Neural crest cell (in vitro differentiated cells): ENCODE measurements at regions not wholly inside any gene's neighbourhood (a gene's known extent, or its start where the extent isn't known, plus 50 kb on each side); places are given as distances from the start of the nearest gene placed in this dataset.

ENCODE experiments used
- DNase-seq: peaks from one replicate; pipeline ENCODE4 v3.0.0; 2021; ENCODE audit warnings: low read depth, mixed read lengths, low spot score
- H3K27ac Mint-ChIP-seq: one replicate; pipeline ENCODE4 v1.8.0; 2021; ENCODE audit warnings: mild to moderate bottlenecking, mixed read lengths; ENCODE audit not compliant: unreplicated experiment
- H3K27me3 Mint-ChIP-seq: 2 replicates; pipeline ENCODE4 v1.8.0; 2021; ENCODE audit warnings: low read depth, mild to moderate bottlenecking, mixed read lengths
- H3K36me3 Mint-ChIP-seq: 2 replicates; pipeline ENCODE4 v1.8.0; 2021; ENCODE audit warnings: low read depth, mild to moderate bottlenecking, mixed read lengths
- H3K4me1 Mint-ChIP-seq: 2 replicates; pipeline ENCODE4 v1.8.0; 2021; ENCODE audit warnings: mixed read lengths
- H3K4me3 Mint-ChIP-seq: one replicate; pipeline ENCODE4 v1.8.0; 2021; ENCODE audit warnings: mild to moderate bottlenecking, mixed read lengths
- H3K9me3 Mint-ChIP-seq: 2 replicates; pipeline ENCODE4 v1.8.0; 2021; ENCODE audit warnings: mixed read lengths
- CTCF ChIP-seq: fragments of 200-600 bp; sonication (generic); conservative IDR thresholded peaks from 2 replicates; pipeline ENCODE4 v1.5.0; 2021; ENCODE audit warnings: antibody characterized with exemption, mild to moderate bottlenecking

- TF ChIP-seq CTCF, result no peak
- Mint-ChIP-seq H3K4me3 (no peak overlapping the region), H3K27me3 (peaks cover 5% of the 10 kb centered on the region), H3K4me1 (peaks cover 7% of the 10 kb centered on the region), H3K27ac (no peak overlapping the region), H3K9me3 (no peaks in the 10 kb centered on the region), H3K36me3 (no peaks in the 10 kb centered on the region)
- DNase-seq, result no peak
Observed at GRCh38 chr4:10736895-10737294, 52.3 kb upstream of the CLNK start.

- no peak overlapping the region for H3K27ac Mint-ChIP-seq
- H3K4me3 Mint-ChIP-seq, result no peak overlapping the region
- H3K36me3 Mint-ChIP-seq, result no peaks in the 10 kb centered on the region
- H3K4me1 Mint-ChIP-seq, result peaks cover 7% of the 10 kb centered on the region
- peaks cover 6% of the 10 kb centered on the region for H3K27me3 Mint-ChIP-seq
- TF ChIP-seq CTCF, result no peak
- H3K9me3 Mint-ChIP-seq, result no peaks in the 10 kb centered on the region
- no peak for DNase-seq
Observed at GRCh38 chr4:10736266-10736665, 51.7 kb upstream of the CLNK start.

- Mint-ChIP-seq H3K9me3 (no peaks in the 10 kb centered on the region), H3K4me1 (peaks cover 7% of the 10 kb centered on the region), H3K27me3 (peaks cover 8% of the 10 kb centered on the region), H3K36me3 (no peaks in the 10 kb centered on the region), H3K4me3 (no peak overlapping the region), H3K27ac (no peak overlapping the region)
- no peak for DNase-seq
- TF ChIP-seq CTCF, result no peak
Observed at GRCh38 chr4:10734697-10735096, 50.1 kb upstream of the CLNK start.
